GM20000 (cell line): ENCODE measurements at regions not wholly inside any gene's neighbourhood (a gene's known extent, or its start where the extent isn't known, plus 50 kb on each side); places are given as distances from the start of the nearest gene placed in this dataset.

ENCODE experiments used
- DNase-seq: peaks from one replicate; pipeline ENCODE4 v3.0.0; 2012; ENCODE audit warnings: low spot score
- CTCF ChIP-seq: IDR thresholded peaks from 2 replicates; pipeline ENCODE4 v1.5.1; 2012; ENCODE audit warnings: mild to moderate bottlenecking, control low read depth; ENCODE audit errors: extremely low read depth, missing control alignments

- no peak for DNase-seq
- no peak for TF ChIP-seq CTCF
These were observed 209.4 kb upstream of the MSX2 start for GRCh38 chr5:174514983-174515394.

- TF ChIP-seq CTCF, result no peak
- no peak for DNase-seq
These were observed 207.6 kb upstream of the MSX2 start for GRCh38 chr5:174516741-174517140.

GRCh38 chr5:174518512-174518911, 205.9 kb upstream of the MSX2 start:
- TF ChIP-seq CTCF, result no peak
- DNase-seq, result no peak

- no peak for TF ChIP-seq CTCF
- DNase-seq, result no peak
These were observed 203.7 kb upstream of the MSX2 start for GRCh38 chr5:174520420-174521396.

GRCh38 chr5:174521449-174521848, 202.9 kb upstream of the MSX2 start:
- DNase-seq, result no peak
- no peak for TF ChIP-seq CTCF

GRCh38 chr5:174522480-174523260, 201.7 kb upstream of the MSX2 start:
- no peak for TF ChIP-seq CTCF
- DNase-seq, result no peak
